GM19463 (cell line): ENCODE measurements at regions not wholly inside any gene's neighbourhood (a gene's known extent, or its start where the extent isn't known, plus 50 kb on each side); places are given as distances from the start of the nearest gene placed in this dataset.

Experiments
- ATAC-seq: cut with Tn5 transposase; IDR thresholded peaks from one replicate; pipeline ENCODE4 v1.9.1; 2021; ENCODE audit warnings: mild to moderate bottlenecking, moderate library complexity; ENCODE audit not compliant: unreplicated experiment

DNA sequence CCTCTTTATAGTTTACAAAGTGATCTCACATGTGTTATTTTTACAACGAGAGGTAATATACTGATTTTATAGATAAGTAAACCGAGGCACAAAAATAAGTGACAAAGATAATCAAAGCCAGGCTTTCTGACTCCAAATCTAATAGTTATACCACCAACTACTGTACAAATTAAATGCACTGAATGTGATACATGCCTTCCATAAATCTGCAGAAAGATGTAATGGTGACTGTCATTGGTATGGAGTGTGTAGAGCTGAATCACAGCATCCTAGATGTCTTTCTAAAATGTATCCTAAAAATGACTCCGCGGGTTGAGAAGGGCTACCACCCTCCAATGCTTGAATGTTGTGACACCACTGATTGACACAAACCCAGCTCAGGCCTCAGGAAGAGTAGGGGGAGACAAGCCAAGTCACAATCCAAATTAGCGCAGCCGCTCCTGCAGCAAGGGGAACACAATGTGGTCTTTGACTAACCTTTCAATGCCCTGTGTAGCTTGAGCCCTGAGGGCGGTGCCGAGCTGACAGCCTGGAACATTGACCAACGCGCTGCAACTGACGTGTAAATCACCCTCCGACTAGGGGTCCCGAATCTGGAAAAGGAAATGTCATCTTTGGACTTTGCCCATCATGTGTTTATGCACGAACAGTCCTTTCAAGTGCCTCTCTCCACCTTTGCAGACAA lies 136.8 kb downstream of the OLIG3 start:
- no peak for ATAC-seq

GRCh38 chr6:137353842-137354397 lies 134.7 kb upstream of the IFNGR1 start:
- no peak for ATAC-seq

GRCh38 chr6:137353346-137353745 lies 134.2 kb upstream of the IFNGR1 start:
- ATAC-seq, result no peak

DNA sequence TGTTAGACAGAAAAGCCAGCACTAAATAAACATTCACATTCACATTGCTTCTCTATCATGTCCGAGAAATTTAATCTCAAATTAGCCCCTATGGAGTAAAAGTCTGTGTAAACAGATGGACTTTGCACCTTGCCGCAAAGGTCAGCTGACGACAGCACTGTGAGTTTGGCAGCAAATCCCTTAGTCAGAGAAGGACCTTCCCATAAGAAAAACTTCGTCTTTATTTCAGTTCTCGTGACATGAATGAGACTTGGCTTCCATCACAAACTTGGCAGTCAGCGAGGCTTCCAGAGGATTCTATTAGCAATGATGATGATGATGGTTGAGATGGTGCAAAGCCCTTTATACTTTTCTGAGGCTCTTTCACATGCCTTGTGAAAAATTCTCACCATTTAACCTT lies 133.7 kb upstream of the IFNGR1 start:
- no peak for ATAC-seq

DNA sequence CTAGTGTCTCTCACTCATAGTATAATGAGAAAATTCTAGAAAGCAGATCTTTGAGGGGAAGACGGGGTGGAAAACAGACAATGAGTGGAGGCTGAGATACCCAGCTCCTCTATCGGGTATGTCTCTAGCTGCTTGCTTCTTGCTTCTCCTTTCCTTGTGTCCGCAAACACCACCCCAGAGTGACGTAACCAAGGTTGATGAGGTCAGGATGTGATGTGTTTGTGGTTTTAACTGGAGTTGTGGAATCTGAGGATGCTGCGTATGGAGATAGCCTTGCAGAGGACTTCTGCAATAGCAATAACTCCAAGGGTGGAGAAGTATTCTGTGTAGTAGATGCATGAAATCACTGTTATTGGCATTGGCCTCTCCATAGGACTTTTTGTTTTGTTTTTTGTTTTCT lies 132.7 kb upstream of the IFNGR1 start:
- ATAC-seq, result no peak

- ATAC-seq, result no peak
Measured at GRCh38 chr6:137350857-137351256, 131.7 kb upstream of the IFNGR1 start.

- no peak for ATAC-seq
Measured at GRCh38 chr6:137349856-137350830, 131.0 kb upstream of the IFNGR1 start.

- ATAC-seq, result no peak
Measured at GRCh38 chr6:137348777-137349176, 129.6 kb upstream of the IFNGR1 start.

DNA sequence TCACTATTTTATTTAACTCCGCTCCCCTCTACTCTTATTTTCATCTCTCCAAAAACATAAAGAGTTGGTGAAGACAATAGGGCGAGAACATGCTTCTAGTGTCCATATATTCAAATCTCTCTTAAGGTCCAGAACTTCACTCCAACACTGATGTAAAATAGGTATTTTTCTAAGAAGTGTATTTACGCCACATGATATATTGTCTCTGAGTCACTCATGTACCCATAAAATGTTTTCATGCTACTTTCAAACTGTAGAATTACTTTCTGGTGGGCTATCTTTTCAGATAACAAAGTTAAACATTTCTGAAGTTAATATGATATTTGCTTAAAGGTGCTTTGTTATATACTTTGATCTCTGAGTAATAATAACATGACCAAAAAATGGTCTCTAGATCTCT lies 124.1 kb upstream of the IFNGR1 start:
- no peak for ATAC-seq

DNA sequence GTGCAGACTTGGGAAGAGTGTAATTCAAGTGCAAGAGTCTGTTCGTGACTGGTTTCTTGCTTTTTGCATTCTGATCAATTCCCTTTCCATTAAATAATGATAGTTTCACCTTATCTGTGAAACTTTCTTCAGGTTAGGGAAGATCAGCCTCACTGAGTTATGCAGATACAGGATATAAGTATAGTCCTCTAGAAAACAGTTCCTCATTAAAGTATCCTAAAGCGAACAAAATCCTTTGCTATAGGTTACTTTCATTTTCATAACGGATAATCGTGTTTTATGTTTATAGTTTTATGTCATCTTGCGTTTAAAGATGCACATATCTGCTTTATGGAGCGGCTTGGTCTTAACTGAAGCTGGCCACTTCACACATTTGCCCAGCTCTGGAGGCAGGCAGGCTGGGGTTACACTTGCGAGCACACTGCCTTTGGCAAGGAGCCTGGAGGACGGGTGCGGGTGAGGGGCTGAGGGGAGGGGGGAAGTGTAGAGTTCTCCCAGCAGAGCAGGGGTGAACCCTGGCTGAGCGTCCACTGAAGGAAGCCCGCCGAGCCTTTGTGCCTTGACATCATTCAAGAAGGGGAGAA lies 123.5 kb upstream of the IFNGR1 start:
- no peak for ATAC-seq

DNA sequence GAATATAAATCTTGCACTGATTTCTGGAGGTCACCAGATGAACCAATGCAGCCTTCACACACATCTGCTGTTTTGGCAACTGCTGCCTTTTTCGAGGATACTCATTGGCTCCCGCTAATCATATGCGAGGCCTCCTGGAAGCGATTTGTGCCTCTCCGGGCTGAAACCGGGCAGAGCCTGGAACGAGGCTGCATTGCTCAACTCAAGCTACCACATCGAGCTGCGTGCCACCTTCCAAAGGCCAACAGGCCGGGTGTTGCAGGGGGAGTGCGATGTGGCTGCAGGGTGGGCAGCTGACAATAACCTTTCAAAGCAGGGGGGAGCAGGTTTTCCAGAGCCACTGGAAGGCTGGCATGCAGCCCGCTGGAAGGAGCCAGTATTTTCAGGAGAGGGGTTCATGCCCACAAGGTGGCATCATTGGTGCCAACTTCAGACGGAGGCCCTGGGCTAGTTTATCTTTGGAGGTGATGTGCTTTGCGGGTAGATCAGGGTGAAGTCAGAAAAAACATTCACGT lies 122.6 kb upstream of the IFNGR1 start:
- no peak for ATAC-seq

DNA sequence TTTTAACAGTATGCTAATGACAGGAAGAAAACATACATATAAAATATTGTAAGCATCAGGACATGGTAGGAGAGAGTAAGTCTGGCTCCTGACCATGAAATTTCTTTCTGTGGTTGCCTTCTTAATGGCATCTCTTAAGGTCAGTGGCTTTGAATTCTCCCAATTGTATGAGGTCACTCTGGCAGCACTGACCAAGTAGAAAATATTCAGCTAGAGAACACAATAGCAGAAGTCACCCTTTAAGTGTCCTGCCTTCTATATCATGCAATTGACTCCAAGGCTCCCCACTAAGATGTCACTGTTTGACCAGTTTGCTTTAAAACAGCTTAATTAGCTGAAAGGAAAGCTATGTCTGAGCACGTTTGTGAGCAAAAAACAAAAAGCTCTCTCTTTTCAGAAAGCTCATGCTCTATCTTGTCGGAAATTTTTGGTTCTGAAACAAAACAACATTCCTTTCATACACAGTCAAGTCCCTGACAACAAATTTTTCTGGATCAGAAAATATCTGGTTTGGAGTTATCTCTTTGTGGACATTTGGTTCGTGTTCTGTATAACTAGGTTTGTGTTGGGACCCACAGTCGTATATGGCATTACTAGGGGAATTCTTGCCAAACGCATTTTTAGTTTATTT lies 120.9 kb upstream of the IFNGR1 start:
- no peak for ATAC-seq

DNA sequence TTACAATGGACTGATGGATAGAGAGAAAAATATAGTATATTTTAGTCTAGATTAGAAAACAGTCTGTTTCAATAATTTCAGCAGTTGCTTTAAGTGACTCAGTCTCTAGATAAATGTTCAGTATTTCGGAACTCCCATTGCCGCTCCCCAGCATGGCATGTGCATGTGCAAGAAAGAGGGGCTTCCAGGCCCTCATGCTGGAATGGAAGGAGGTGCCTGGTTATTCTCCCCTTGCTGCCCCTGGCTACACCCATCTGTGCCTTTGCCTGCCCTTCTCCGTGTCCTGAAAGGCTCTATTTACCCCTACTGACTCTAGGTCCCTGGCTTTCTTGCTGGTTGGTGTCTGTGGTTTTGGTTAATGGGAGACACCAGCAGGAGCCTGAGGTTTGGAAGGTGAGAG lies 115.7 kb upstream of the IFNGR1 start:
- no peak for ATAC-seq

DNA sequence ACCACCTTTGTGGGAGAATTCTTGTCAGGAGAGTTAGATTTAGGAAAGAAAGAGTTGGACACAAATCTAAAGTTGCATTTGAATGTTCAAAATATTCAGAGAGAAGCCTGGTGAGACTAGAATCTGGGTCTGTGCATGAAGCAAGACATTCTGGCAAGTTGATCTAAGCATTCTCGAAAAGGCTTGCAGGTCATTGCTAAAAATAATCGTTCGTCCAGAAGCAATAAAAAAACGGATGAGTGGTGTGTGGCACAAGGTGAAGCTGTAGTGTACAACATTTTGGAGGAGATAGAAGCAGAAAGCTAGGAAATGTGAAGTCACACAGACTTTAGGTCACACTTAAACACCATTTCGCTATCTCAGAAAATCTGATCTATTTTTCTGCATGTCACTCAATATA lies 114.9 kb upstream of the IFNGR1 start:
- ATAC-seq, result no peak

DNA sequence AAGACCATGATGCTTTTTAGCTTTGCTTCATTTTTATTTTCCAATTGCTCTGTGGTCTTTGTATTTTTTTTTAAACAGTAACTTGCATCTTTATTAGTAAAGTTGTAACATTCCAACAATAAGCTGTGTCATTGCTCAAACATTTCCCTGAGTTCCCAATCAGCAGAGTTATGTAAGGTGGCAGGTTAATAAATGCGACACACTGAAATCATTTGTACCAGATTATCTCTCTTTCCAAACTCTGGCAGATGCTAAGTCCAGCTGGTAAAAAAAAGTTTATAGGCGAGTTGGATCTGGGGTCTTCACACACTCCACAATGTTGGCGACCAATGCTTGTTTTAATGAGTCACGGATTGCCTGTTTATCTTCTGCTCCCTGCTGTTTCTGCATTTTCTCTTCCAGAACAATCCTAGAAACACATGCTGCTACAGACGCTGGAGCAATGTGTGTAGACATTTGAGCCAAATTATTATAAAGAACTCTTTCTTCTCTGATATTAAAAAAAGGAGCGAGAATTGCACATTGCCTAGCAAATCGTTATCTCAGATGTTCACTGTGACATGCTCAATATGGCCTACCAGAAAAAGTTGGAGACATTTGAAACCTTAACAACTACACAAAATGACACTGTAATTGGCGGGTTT lies 113.6 kb upstream of the IFNGR1 start:
- ATAC-seq, result no peak

DNA sequence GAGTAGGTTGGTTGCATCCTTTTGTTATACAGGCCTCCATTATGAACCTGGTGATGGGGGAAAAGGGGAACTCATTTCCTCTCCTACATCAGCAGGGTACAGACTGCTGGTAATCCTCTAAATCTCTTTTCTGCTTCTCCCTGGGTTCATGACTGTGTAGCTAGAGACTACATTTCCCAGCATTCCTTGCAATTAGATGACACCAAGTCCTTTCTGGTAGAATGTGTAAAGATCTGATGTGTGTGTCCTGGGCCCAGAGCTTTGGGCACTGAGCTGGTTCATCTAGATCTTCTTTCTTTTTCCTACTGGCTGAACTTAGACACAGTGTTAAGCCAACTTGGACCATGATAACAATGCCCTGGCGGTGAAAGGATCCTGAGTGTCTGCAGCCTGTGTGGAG lies 104.7 kb upstream of the IFNGR1 start:
- no peak for ATAC-seq

DNA sequence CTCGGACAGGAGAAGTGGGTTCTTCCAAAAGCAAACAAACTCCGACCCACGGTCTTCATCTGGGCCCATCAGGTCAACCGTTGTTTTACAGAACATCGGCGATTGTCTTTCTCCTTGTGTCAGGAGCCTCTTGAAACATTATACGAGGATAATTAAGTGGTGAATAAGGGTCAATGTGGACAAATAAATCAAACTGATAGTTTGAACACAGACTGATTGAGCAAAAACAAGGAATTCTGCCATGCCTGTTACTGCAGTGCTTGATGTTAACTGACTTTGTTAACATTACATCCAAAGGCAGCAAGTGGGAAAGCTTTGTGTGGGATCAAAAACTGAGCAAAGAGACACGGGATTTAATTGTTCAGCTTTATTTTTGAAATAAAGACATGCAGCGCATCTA lies 101.1 kb upstream of the IFNGR1 start:
- ATAC-seq, result no peak

- no peak for ATAC-seq
Measured at GRCh38 chr6:137316626-137317025, 97.4 kb upstream of the IFNGR1 start.

- no peak for ATAC-seq
Measured at GRCh38 chr6:137315081-137315480, 95.9 kb upstream of the IFNGR1 start.
